ENCODE measurements at regions not wholly inside any gene's neighbourhood (a gene's known extent, or its start where the extent isn't known, plus 50 kb on each side); places are given as distances from the start of the nearest gene placed in this dataset.

- no peak for DNase-seq
- ATAC-seq: no peak
- intact Hi-C loops (cut with DNase I): no loop called here
Observed at GRCh38 chr1:83813576-83813975, 185.4 kb downstream of the TTLL7 start.

DNA sequence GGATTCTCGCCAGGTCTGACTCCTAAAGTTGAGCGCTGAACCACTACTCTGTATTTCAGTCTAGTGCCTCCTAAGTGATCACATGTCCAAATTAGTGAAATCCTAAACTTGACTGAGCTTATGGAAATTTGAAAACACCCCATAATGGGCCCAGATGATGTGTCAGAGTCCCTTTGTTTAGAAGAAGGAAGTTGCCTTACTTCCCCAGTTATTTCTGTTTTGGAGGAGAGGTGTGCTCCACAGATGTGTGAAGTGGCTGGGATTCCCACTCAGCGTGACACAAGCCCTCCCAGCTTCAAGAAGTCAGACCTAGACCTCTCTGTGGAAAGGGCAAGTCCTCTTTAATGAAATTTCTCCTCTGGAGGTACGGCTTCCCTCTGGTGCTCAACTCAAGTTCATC lies 188.8 kb downstream of the TTLL7 start:
- no peak for ATAC-seq
- DNase-seq: no peak
- intact Hi-C loops (cut with DNase I): no loop called here

GRCh38 chr1:83808536-83808935 lies 190.4 kb downstream of the TTLL7 start:
- ATAC-seq: no peak
- no peak for DNase-seq
- intact Hi-C loops (cut with DNase I): no loop called here

DNA sequence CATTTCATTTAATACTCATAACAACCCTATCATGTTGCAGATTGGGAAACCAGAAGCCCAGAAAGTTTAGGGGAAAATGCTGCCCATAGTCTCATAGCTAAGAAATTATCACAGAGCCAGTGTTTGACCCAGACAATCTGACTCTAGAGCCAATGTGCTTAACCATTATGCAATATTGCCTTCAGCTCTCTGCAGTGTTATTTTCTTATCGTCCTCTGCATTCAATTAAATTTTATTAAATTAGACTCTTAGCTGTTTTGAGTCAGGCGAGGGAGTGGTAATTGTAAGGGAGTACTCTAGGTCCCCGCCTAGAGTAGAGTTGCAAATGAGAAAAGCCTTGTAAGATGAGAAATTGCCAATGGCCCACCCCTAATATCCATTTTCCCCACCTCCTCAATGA lies 191.1 kb downstream of the TTLL7 start:
- intact Hi-C loops (cut with DNase I): no loop called here
- DNase-seq (no peak), ATAC-seq (no peak)

GRCh38 chr1:83807231-83807630 lies 191.7 kb downstream of the TTLL7 start:
- DNase-seq: no peak
- no peak for ATAC-seq
- intact Hi-C loops (cut with DNase I): no loop called here

DNA sequence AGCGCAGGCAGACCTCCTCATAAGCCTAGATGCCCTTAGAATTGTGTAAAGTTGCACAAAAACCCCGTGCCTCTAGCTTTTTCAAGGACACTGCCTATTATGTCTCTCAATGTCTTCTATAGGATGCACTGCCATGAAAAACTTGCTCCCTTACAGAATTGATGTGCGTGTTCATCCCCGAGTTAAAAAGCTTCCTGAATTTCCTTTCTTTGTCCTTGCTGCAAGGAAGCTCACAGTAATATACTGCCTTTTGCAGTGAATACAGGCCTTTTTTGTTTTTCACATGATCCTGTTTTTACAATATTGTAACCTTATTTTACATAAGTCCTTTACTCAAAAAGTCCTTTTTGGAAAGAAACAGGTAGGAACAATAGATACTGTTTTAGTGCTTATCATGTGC lies 193.0 kb downstream of the TTLL7 start:
- DNase-seq: no peak
- intact Hi-C loops (cut with DNase I): no loop called here

GRCh38 chr1:83802460-83803152 lies 196.3 kb downstream of the TTLL7 start:
- intact Hi-C loops (cut with DNase I): no loop called here
- DNase-seq (no peak), ATAC-seq (peak in 1 of 2 donors; percentile 71)

More for the DNA sequence above, 193.0 kb downstream of the TTLL7 start:
- ATAC-seq: no peak

- intact Hi-C loops (cut with DNase I): no loop called here
- DNase-seq: no peak
- no peak for ATAC-seq
Observed at GRCh38 chr1:83802023-83802422, 196.9 kb downstream of the TTLL7 start.

DNA sequence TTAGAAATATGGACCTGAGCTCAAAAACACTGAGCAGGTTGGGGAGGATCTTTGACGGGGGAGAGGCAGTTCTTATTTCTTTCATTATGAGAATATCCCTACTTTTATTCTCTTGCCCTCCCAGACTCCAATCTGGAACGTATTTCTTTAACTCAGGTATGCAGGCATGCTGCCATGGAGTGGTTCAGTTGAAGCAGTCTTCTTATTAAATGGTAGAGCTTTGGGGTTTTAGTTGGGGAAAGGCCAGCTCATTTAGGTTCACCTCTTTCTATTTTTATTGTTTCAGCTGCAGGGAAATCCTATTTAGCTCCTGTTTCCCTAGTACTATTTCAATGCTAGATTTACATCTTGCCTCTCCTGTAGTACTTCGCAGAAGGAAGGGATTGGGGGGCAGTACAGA lies 198.9 kb downstream of the TTLL7 start:
- ATAC-seq: no peak
- intact Hi-C loops (cut with DNase I): no loop called here

GRCh38 chr1:83799594-83799993 lies 199.3 kb downstream of the TTLL7 start:
- intact Hi-C loops (cut with DNase I): no loop called here
- no peak for DNase-seq
- ATAC-seq: no peak

More for the DNA sequence above, 198.9 kb downstream of the TTLL7 start:
- no peak for DNase-seq

GRCh38 chr1:83798965-83799364 lies 200.0 kb downstream of the TTLL7 start:
- intact Hi-C loops (cut with DNase I): no loop called here
- DNase-seq (no peak), ATAC-seq (no peak)

DNA sequence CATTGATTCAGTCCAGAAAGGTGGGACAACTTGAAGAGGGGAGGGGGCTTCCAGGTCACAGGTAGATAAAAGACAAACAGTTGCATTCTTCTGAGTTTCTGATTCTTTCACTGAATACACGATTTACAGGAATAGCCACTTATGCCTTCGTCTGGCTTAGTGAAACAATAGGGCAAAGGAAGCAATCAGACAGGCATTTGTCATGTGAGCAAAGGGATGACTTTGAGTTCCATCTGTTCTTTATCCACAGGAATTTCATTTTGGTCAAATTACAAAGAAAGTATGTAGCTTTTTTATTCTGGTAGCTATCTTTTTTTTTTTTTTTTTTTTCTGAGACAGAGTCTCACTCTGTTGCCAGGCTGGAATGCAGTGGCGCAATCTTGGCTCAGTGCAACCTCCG lies 202.5 kb downstream of the TTLL7 start:
- DNase-seq (no peak), ATAC-seq (no peak)
- intact Hi-C loops (cut with DNase I): no loop called here

DNA sequence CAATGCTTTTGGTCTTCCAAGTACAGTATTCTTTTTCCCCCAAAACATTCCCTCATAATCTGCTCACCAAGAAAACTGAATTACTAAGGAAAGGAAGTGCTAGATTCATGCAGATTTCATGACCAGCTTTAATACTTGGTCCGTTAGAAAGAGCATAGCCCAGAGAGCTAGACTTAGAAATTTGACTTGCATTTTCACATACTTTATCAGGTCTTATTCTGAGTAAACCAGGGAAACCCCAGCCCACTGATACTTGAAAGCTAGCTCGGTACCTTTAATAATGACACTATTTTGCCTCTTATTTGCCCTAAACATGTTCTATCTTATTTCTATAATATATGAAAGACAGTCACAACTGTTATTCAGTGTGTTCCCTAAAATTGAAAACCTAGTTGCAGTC lies 204.5 kb downstream of the TTLL7 start:
- no peak for ATAC-seq
- intact Hi-C loops (cut with DNase I): no loop called here
- DNase-seq: no peak

DNA sequence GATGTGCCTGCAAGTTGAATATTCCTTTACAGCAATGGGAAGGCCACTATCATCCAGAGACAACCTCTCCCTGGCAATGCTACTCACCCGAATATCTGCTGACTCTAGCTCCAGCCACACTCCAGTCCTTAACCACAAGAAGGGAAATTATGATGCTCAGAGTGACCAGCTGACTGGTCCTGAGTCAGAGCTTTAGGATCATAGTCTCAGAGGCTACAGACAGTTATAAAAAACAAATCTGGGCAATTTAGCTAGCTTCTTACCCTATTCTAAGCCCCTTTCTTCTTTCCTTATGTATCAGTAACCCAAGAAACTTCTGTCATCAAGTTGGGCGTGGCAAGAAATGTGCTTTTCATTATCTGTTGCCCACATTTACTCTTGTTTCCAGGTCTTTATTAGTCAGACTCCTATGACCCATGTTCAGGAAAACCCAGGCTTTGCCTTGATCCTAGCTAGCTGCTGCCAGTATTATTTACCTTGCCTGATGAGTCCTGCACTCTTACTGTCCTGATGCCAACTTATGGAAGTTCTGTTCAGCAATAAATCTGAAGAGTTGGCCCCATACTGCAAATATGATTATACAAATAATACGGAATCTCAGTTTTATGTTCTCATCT lies 207.0 kb downstream of the TTLL7 start:
- intact Hi-C loops (cut with DNase I): no loop called here
- DNase-seq: no peak
- no peak for ATAC-seq

GRCh38 chr1:83790446-83790845 lies 208.5 kb downstream of the TTLL7 start:
- no peak for ATAC-seq
- no peak for DNase-seq
- intact Hi-C loops (cut with DNase I): no loop called here

DNA sequence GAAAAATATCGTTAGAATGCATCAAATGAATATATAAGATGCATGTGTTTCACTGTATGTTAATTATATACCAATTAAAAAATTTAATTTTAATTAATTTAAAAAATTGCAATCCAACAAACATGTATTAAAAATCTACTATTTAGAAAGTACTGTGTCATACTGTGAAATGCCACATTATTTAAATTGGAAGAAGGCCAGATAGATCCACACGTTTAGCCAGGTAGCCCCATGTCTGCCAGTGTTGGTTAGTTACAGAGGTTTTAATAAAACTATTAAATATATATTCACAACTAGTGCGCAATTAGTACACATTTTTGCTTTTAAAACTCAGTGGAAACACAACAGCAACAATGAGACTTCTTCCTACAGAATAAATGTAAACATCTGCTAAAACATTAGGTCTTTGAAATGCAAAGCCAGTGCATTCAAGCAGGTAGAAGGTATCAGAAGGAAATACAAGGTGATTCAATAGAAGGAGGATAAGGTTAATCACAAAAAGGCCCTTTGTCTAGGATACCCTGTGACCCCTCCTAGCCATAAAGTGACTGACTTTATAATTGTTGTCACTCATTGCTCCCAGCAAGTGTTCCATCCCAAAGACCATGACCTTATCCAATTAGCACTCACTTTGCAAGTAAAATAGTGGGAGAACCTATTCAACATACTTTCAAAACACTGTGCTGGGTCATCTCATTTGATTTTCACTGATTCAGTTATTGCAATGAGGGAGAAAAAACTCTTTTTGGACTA lies 211.5 kb downstream of the TTLL7 start:
- intact Hi-C loops (cut with DNase I): no loop called here
- ATAC-seq: no peak
- DNase-seq: no peak

DNA sequence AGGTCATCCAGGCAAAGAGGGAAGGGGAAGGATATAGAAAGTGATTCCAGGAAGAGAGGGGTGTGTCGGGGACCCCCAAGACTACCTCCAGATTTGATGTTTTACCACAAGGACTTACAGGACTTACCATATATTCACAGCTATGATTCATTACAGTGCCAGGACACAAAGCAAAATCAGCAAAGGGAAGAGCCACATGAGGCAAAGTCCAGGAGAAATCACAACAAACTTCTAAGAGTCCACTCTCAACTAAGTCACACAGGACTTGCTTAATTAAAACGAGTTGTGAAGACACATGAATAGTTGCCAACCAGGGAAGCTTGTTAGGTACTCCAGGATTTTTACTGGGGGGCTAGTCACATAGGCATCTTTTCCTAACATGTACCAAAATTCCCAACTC lies 217.3 kb downstream of the TTLL7 start:
- intact Hi-C loops (cut with DNase I): no loop called here
- ATAC-seq (no peak), DNase-seq (no peak)

DNA sequence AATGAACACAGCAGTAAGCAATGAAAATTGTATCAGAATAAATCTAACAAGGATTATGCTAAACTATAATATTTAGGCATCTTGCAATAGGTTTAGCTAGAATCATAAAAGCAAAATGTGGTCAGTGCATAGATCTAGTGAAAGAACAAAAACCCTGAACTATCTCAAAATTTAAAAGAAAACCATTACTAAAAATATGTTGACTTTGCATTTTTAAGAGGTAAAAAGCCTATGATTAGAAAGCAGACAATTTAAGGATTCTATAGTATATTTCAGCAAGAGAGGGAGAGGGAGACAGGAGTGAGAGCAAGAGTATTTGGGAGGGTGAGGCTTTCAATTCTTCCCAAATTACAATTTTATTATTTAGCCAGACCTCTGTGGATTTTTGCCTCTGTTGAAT lies 219.4 kb downstream of the TTLL7 start:
- DNase-seq (no peak), ATAC-seq (no peak)
- intact Hi-C loops (cut with DNase I): no loop called here

GRCh38 chr1:83777758-83778101 lies 221.2 kb downstream of the TTLL7 start:
- no peak for DNase-seq
- ATAC-seq: no peak
- intact Hi-C loops (cut with DNase I): no loop called here

- intact Hi-C loops (cut with DNase I): no loop called here
- DNase-seq (no peak), ATAC-seq (no peak)
Observed at GRCh38 chr1:83776913-83777757, 221.8 kb downstream of the TTLL7 start.

Measured in left cardiac atrium (tissue), 4 donors.